A549 (cell line): ENCODE measurements at regions not wholly inside any gene's neighbourhood (a gene's known extent, or its start where the extent isn't known, plus 50 kb on each side); places are given as distances from the start of the nearest gene placed in this dataset.
A peak's percentile ranks its signal among the peaks of the same experiment; 100 is the strongest.

Source experiments
- ATAC-seq, 2 experiments: fragments of 200-7000 bp in 1 of 2; fragments of >200 bp in 1 of 2; cut with Nextera tagmentation in 1 of 2; cut with Tn5 transposase in 1 of 2; 3 replicates each; pipeline versions ENCODE4 v1.8.0 to v1.9.1; 2018 to 2020; ENCODE audit warnings: mild to moderate bottlenecking in 1 of 2, moderate library complexity in 1 of 2
- CTCF ChIA-PET: fragments of 300-600 bp; sonication (Branson Sonifier 250); formaldehyde crosslinking; extraction: SDS; loops from one replicate; lab custom pipeline; 2021; ENCODE audit warnings: antibody characterized with exemption, inconsistent platforms; lab: Yijun Ruan, JAX
- POLR2A ChIA-PET: fragments of 350-600 bp; formaldehyde crosslinking; extraction: SDS; loops from one replicate; lab custom pipeline; 2021; ENCODE audit warnings: antibody characterized with exemption, inconsistent platforms; lab: Yijun Ruan, JAX
- DNase-seq, 2 experiments: peaks; one replicate each; pipeline versions ENCODE4 v3.0.0 to v3.0.0-alpha.2; 2011 to 2016; ENCODE audit warnings: low read depth in 1 of 2, low spot score in 1 of 2
- FAIRE-seq: peaks from 2 replicates; lab custom pipeline; 2011; peaks lifted over from hg19 to GRCh38; lab: Jason Lieb, UNC
- H3K27ac ChIP-seq, 2 experiments: fragments of >200 bp; sonication (Bioruptor Twin); formaldehyde crosslinking; 3 replicates each; pipeline ENCODE4 v1.5.1; 2016 to 2017
- H3K4me1 ChIP-seq: fragments of >200 bp; sonication (Bioruptor Twin); formaldehyde crosslinking; 3 replicates; pipeline ENCODE4 v1.6.1; 2016
- H3K4me2 ChIP-seq: fragments of >200 bp; sonication (Bioruptor Twin); formaldehyde crosslinking; 3 replicates; pipeline ENCODE4 v1.6.1; 2016
- H3K4me3 ChIP-seq: fragments of >200 bp; sonication (Bioruptor Twin); formaldehyde crosslinking; 3 replicates; pipeline ENCODE4 v1.5.1; 2016
- H3K9me3 ChIP-seq: fragments of >200 bp; sonication (Bioruptor Twin); formaldehyde crosslinking; 3 replicates; pipeline ENCODE4 v1.6.1; 2016
- ATOH8 ChIP-seq: fragments of 250-450 bp; sonication (Bioruptor Pico); IDR thresholded peaks from 2 replicates; pipeline ENCODE4 v1.5.0; 2020; ENCODE audit warnings: low read depth, mild to moderate bottlenecking, moderate library complexity
- CBX2 ChIP-seq: fragments of 200-600 bp; sonication (generic); IDR thresholded peaks from 2 replicates; pipeline ENCODE4 v1.6.1; 2016; ENCODE audit warnings: low read depth, mild to moderate bottlenecking, borderline replicate concordance
- CBX8 ChIP-seq: fragments of 200-600 bp; sonication (generic); IDR thresholded peaks from 2 replicates; pipeline ENCODE4 v1.6.1; 2016
- CHD2 ChIP-seq: fragments of 150-350 bp; IDR thresholded peaks from 2 replicates; pipeline ENCODE4 v1.6.1; 2014; ENCODE audit warnings: low read length; ENCODE audit not compliant: partially characterized antibody
- EHMT2 ChIP-seq: fragments of 200-600 bp; sonication (generic); IDR thresholded peaks from 2 replicates; pipeline ENCODE4 v1.6.1; 2016; ENCODE audit warnings: antibody characterized with exemption, low read depth, mild to moderate bottlenecking, moderate library complexity
- ELK1 ChIP-seq: fragments of 150-350 bp; IDR thresholded peaks from 2 replicates; pipeline ENCODE4 v1.6.1; 2014; ENCODE audit warnings: low read depth, mild to moderate bottlenecking, low read length
- EP300 ChIP-seq, 2 experiments: fragments of >200 bp; sonication (Bioruptor Twin); formaldehyde crosslinking; IDR thresholded peaks; 2 replicates in 1 of 2; 3 replicates in 1 of 2; pipeline ENCODE4 v1.6.1; 2016 to 2017
- FOXS1 ChIP-seq: fragments of 250-450 bp; sonication (Bioruptor Pico); IDR thresholded peaks from 2 replicates; pipeline ENCODE4 v1.5.0; 2020; ENCODE audit warnings: mild to moderate bottlenecking, moderate library complexity
- HEYL ChIP-seq: fragments of 250-450 bp; sonication (Bioruptor Pico); IDR thresholded peaks from 2 replicates; pipeline ENCODE4 v1.8.0; 2021; ENCODE audit warnings: mild to moderate bottlenecking, moderate library complexity
- HMGXB4 ChIP-seq: fragments of 250-450 bp; sonication (Bioruptor Pico); IDR thresholded peaks from 2 replicates; pipeline ENCODE4 v1.5.0; 2021; ENCODE audit warnings: mild to moderate bottlenecking, moderate library complexity, borderline replicate concordance
- HOXA7 ChIP-seq: fragments of 250-450 bp; sonication (Bioruptor Pico); IDR thresholded peaks from 2 replicates; pipeline ENCODE4 v1.5.0; 2020; ENCODE audit warnings: mild to moderate bottlenecking, moderate library complexity
- HOXB5 ChIP-seq: fragments of 250-450 bp; sonication (Bioruptor Pico); IDR thresholded peaks from 2 replicates; pipeline ENCODE4 v1.5.0; 2020; ENCODE audit warnings: mild to moderate bottlenecking, moderate library complexity
- MAFK ChIP-seq: fragments of 450-650 bp; IDR thresholded peaks from 2 replicates; pipeline ENCODE4 v1.6.1; 2014; ENCODE audit not compliant: partially characterized antibody
- MAX ChIP-seq: IDR thresholded peaks from 2 replicates; pipeline ENCODE4 v1.6.1; 2012
- NPAS2 ChIP-seq: fragments of 250-450 bp; sonication (Bioruptor Pico); IDR thresholded peaks from 2 replicates; pipeline ENCODE4 v1.8.0; 2022; ENCODE audit warnings: mild to moderate bottlenecking, moderate library complexity, borderline replicate concordance
- NR3C1 ChIP-seq: fragments of >200 bp; sonication (Bioruptor Twin); formaldehyde crosslinking; IDR thresholded peaks from 3 replicates; pipeline ENCODE4 v1.6.1; 2017
- RAD21 ChIP-seq, 2 experiments: fragments of >200 bp in 1 of 2; sonication (Bioruptor Twin) in 1 of 2; formaldehyde crosslinking in 1 of 2; IDR thresholded peaks in 1 of 2; conservative IDR thresholded peaks in 1 of 2; 2 replicates in 1 of 2; 3 replicates in 1 of 2; pipeline ENCODE4 v1.6.1; 2012 to 2018; ENCODE audit warnings: inconsistent platforms in 1 of 2
- RFX5 ChIP-seq: fragments of 450-650 bp; IDR thresholded peaks from 2 replicates; pipeline ENCODE4 v1.7.1; 2014; ENCODE audit warnings: antibody characterized with exemption, mild to moderate bottlenecking, moderate library complexity
- RNF2 ChIP-seq: fragments of 200-600 bp; sonication (generic); IDR thresholded peaks from 2 replicates; pipeline ENCODE4 v1.6.1; 2016; ENCODE audit warnings: low read depth, mild to moderate bottlenecking, antibody characterized with exemption, moderate library complexity, borderline replicate concordance
- SMC3 ChIP-seq: fragments of >200 bp; sonication (Bioruptor Twin); formaldehyde crosslinking; IDR thresholded peaks from 3 replicates; pipeline ENCODE4 v1.6.1; 2018; ENCODE audit warnings: inconsistent platforms
- TP53 ChIP-seq: fragments of 250-450 bp; sonication (Bioruptor Pico); IDR thresholded peaks from 2 replicates; pipeline ENCODE4 v1.5.0; 2021; ENCODE audit warnings: mild to moderate bottlenecking, moderate library complexity
- USF2 ChIP-seq: fragments of 450-650 bp; IDR thresholded peaks from 2 replicates; pipeline ENCODE4 v1.6.1; 2014; ENCODE audit warnings: antibody characterized with exemption
- ZNF302 ChIP-seq: fragments of 250-450 bp; sonication (Bioruptor Pico); IDR thresholded peaks from 2 replicates; pipeline ENCODE4 v1.9.0; 2021; ENCODE audit warnings: inconsistent platforms, mild to moderate bottlenecking, moderate library complexity
- ZSCAN20 ChIP-seq: fragments of 250-450 bp; sonication (Bioruptor Pico); IDR thresholded peaks from 2 replicates; pipeline ENCODE4 v1.8.0; 2022; ENCODE audit warnings: mild to moderate bottlenecking, moderate library complexity
- WGBS: methylation state at CpG from one replicate; pipeline ENCODE4 v1.1.6; 2017; ENCODE audit errors: missing lambda C conversion rate; 5-methylcytosine and 5-hydroxymethylcytosine counted together

GRCh38 chr9:73233359-73234007 lies 81.8 kb downstream of the ANXA1 start:
- Histone ChIP-seq H3K27ac (no peak overlapping the region), H3K4me3 (no peak overlapping the region), H3K4me1 (no peaks in the 10 kb centered on the region), H3K9me3 (peaks cover 10% of the 10 kb centered on the region; the same call in 2 of the 3 replicates), H3K4me2 (no peak overlapping the region)
- 25% methylated on average over 6 of the region's 6 CpGs for WGBS
- FAIRE-seq (no peak), DNase-seq (no peak), ATAC-seq (no peak)
- ChIA-PET POLR2A (no interaction called here), CTCF (no interaction called here)
- no peak for TF ChIP-seq RNF2
- peak; percentile 48; the same call in 1 of the 2 replicates for TF ChIP-seq CBX8
- peak; percentile 92 for TF ChIP-seq MAFK

GRCh38 chr9:73234008-73234360 lies 82.3 kb downstream of the ANXA1 start:
- FAIRE-seq (no peak), ATAC-seq (no peak), DNase-seq (no peak)
- Histone ChIP-seq H3K9me3 (peaks cover 6% of the 10 kb centered on the region; the same call in 2 of the 3 replicates), H3K27ac (no peak overlapping the region), H3K4me3 (no peak overlapping the region), H3K4me1 (no peaks in the 10 kb centered on the region), H3K4me2 (no peak overlapping the region)
- CTCF ChIA-PET = no interaction called here
- POLR2A ChIA-PET = no interaction called here
- WGBS = 84% methylated on average over 1 of the region's 1 CpG
- TF ChIP-seq TP53 (CRISPR knock-in tag) (no peak), MAX (no peak), HMGXB4 (CRISPR knock-in tag) (no peak), HEYL (CRISPR knock-in tag) (no peak), USF2 (no peak), ZNF302 (CRISPR knock-in tag) (no peak), EP300 (IDR thresholded peaks at IDR 0.05) (no peak), SMC3 (no peak), ZSCAN20 (CRISPR knock-in tag) (no peak), CHD2 (no peak), FOXS1 (CRISPR knock-in tag) (no peak), RFX5 (no peak), ELK1 (no peak), NR3C1 (no peak), CBX2 (no peak), ATOH8 (CRISPR knock-in tag) (no peak), CBX8 (no peak)

GRCh38 chr9:73237140-73237539 lies 85.5 kb downstream of the ANXA1 start:
- FAIRE-seq = no peak

More at GRCh38 chr9:73237140-73237539, 85.5 kb downstream of the ANXA1 start:
- 20% methylated on average over 1 of the region's 1 CpG for WGBS
- ChIA-PET CTCF (interaction anchor here (2.1 kb wide), 1 partner anchor 33 kb away, joined by 7 read pairs; no protein-coding TSS in a partner anchor), POLR2A (no interaction called here)
- DNase-seq (no peak), ATAC-seq (no peak)
- Histone ChIP-seq H3K4me3 (no peak overlapping the region), H3K9me3 (0 out of 3 replicates have a peak, but pooled peaks cover 2% of the 10 kb centered on the region), H3K4me1 (no peaks in the 10 kb centered on the region), H3K4me2 (no peak overlapping the region), H3K27ac (no peak overlapping the region)
- TF ChIP-seq SMC3 (no peak), HOXB5 (CRISPR knock-in tag) (no peak), RFX5 (no peak), EHMT2 (no peak), MAFK (no peak), CBX2 (no peak), HOXA7 (CRISPR knock-in tag) (no peak), CHD2 (no peak), NPAS2 (no peak), RAD21 (conservative IDR thresholded peaks at IDR 0.05 in 1 of 2, IDR thresholded peaks at IDR 0.05 in 1 of 2) (no peak), HMGXB4 (CRISPR knock-in tag) (no peak)
